ENCODE measurements at regions not wholly inside any gene's neighbourhood (a gene's known extent, or its start where the extent isn't known, plus 50 kb on each side); places are given as distances from the start of the nearest gene placed in this dataset.

DNA sequence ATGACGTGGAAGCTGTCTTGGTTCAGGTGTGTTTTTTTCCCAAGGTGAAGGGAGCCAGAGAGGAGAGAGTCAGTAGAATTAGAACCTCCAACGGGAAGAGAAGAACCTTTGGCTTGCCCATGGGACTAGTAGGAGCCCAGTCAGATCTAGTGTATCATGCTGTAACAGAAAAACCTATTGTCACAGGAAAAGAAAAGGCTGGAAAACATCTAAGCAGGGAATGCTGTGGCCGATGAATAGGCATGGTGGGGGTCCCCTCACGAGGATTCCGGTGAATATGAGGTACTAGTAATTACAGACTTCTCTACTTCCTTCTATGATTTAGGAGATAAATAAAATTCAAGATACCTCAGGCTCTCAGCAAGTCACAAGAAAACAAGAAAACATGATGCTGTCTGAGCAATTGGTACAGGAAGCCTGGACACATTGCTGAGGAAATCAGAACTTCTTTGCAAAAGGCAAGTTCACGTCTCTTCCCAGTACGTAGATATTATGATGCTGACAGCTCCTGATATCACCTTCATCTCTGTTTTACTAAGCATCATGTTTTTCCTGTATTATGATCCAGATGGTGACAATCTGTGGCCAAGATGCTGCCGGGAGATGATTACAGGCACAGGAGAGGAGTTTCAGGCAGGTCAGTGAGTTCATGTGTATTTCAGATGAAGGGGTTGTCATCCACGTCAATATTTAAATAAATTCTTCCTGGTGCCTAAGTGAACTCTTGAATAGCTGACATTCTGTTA is 54.3 kb upstream of the NPY start:
- H3K27ac ChIP-seq = no peak overlapping the region
- no peak overlapping the region for H3K4me3 ChIP-seq
- 60 to 75% methylated on average over 9 of the region's 9 CpGs for WGBS, 2 donors
- no peaks in the 10 kb centered on the region for H3K36me3 ChIP-seq
- no peaks in the 10 kb centered on the region for H3K4me1 ChIP-seq
- TF ChIP-seq, protein P1, sequence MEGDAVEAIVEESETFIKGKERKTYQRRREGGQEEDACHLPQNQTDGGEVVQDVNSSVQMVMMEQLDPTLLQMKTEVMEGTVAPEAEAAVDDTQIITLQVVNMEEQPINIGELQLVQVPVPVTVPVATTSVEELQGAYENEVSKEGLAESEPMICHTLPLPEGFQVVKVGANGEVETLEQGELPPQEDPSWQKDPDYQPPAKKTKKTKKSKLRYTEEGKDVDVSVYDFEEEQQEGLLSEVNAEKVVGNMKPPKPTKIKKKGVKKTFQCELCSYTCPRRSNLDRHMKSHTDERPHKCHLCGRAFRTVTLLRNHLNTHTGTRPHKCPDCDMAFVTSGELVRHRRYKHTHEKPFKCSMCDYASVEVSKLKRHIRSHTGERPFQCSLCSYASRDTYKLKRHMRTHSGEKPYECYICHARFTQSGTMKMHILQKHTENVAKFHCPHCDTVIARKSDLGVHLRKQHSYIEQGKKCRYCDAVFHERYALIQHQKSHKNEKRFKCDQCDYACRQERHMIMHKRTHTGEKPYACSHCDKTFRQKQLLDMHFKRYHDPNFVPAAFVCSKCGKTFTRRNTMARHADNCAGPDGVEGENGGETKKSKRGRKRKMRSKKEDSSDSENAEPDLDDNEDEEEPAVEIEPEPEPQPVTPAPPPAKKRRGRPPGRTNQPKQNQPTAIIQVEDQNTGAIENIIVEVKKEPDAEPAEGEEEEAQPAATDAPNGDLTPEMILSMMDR (IDR thresholded peaks at IDR 0.05) = no peak
- no peak for TF ChIP-seq POLR2A (IDR thresholded peaks at IDR 0.05)
- intact Hi-C loops (cut with DNase I) = no loop called here
- H3K9me3 ChIP-seq = no peaks in the 10 kb centered on the region
- DNase-seq = no peak
- H3K27me3 ChIP-seq = no peaks in the 10 kb centered on the region

DNA sequence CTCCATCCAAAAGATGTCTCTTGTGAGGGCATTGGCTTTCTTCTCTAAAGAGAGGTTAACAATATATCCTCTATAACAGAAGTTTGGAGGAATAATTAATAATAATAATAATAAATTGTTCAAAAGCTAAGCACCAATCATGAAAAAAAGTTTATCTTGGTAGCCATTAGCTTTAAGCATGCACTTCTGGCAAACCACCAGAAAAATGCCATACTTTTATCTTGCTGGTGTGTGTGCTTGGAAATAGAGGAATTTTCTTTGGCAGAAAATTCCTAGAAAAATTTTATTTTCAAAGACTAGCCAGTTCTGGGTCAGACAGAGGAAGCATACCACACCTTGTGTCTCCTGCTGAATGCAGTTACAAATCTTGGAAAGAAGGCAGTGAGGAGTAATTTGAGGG is 52.5 kb upstream of the NPY start:
- no peak overlapping the region for H3K27ac ChIP-seq
- TF ChIP-seq, protein P1 (IDR thresholded peaks at IDR 0.05) = no peak
- no peak for TF ChIP-seq POLR2A (IDR thresholded peaks at IDR 0.05)
- no peaks in the 10 kb centered on the region for H3K4me1 ChIP-seq
- no peaks in the 10 kb centered on the region for H3K9me3 ChIP-seq
- no peaks in the 10 kb centered on the region for H3K36me3 ChIP-seq
- no peaks in the 10 kb centered on the region for H3K27me3 ChIP-seq
- H3K4me3 ChIP-seq = no peak overlapping the region
- DNase-seq = no peak
- intact Hi-C loops (cut with DNase I) = no loop called here

DNA sequence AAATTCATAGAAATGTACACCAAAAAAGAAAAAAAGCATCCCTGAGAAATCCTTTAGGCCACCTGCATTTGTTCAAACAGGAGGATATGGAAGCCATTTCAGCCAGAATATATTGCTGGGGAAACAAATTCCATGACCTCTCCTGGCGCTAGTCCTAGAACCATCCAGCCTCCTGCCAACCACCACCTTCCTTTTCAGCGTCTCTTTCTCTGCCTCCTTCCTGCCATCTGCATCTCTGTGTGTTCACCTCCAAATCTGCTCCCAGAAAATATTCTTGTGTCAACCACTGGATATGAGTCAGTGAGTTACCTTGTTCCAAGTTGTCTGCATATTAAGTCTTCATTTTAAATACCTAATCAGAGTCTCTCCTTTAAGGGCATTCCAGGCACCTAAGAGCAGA is 50.6 kb upstream of the NPY start:
- Histone ChIP-seq H3K36me3 (no peaks in the 10 kb centered on the region), H3K27me3 (no peaks in the 10 kb centered on the region), H3K4me1 (no peaks in the 10 kb centered on the region), H3K4me3 (no peak overlapping the region), H3K9me3 (no peaks in the 10 kb centered on the region), H3K27ac (no peak overlapping the region)
- DNase-seq = no peak
- WGBS, 2 donors = 57 to 64% methylated on average over 2 of the region's 2 CpGs
- TF ChIP-seq POLR2A (IDR thresholded peaks at IDR 0.05) = no peak
- TF ChIP-seq, protein P1 (IDR thresholded peaks at IDR 0.05) = no peak
- intact Hi-C loops (cut with DNase I) = no loop called here

Small RNA genes in the stretch of these regions (small RNA-seq; reads per million reads assigned to genes)
- 0 reads per million in 4 donors for gene RNA5SP228
